T1000 (cell line): ENCODE measurements at regions not wholly inside any gene's neighbourhood (a gene's known extent, or its start where the extent isn't known, plus 50 kb on each side); places are given as distances from the start of the nearest gene placed in this dataset.
"Not testable (repeated sequence)": the region's sequence is repeated elsewhere in the genome, so short reads cannot be mapped to it uniquely, and the experiment has no call there.

ENCODE experiments used
- DNase-seq: peaks from one replicate; lab custom pipeline; 2025; ENCODE audit warnings: mixed read lengths; lab: John Stamatoyannopoulos, UW

GRCh38 chr11:42311944-42312343 lies 852.5 kb upstream of the LRRC4C start:
- no peak for DNase-seq

GRCh38 chr11:42315267-42315666 lies 855.8 kb upstream of the LRRC4C start:
- DNase-seq: no peak

- no peak for DNase-seq
Observed at GRCh38 chr11:42315846-42316245, 856.4 kb upstream of the LRRC4C start.

- no peak for DNase-seq
Observed at GRCh38 chr11:42319921-42320320, 860.5 kb upstream of the LRRC4C start.

- DNase-seq: no peak
Observed at GRCh38 chr11:42329929-42330565, 870.6 kb upstream of the LRRC4C start.

GRCh38 chr11:42337786-42338455 lies 878.5 kb upstream of the LRRC4C start:
- no peak for DNase-seq

GRCh38 chr11:42344204-42344792 lies 884.8 kb upstream of the LRRC4C start:
- no peak for DNase-seq

- DNase-seq: no peak
Observed at GRCh38 chr11:42345933-42346332, 886.5 kb upstream of the LRRC4C start.

GRCh38 chr11:42363701-42364100 lies 904.2 kb upstream of the LRRC4C start:
- DNase-seq: no peak

- DNase-seq: no peak
Observed at GRCh38 chr11:42390116-42390515, 921.7 kb upstream of the API5 start.

GRCh38 chr11:42397483-42397882 lies 914.3 kb upstream of the API5 start:
- no peak for DNase-seq

- DNase-seq: no peak
Observed at GRCh38 chr11:42407341-42407740, 904.5 kb upstream of the API5 start.

- DNase-seq: no peak
Observed at GRCh38 chr11:42410251-42410955, 901.4 kb upstream of the API5 start.

- no peak for DNase-seq
Observed at GRCh38 chr11:42412590-42412989, 899.2 kb upstream of the API5 start.

- no peak for DNase-seq
Observed at GRCh38 chr11:42417691-42418090, 894.1 kb upstream of the API5 start.

GRCh38 chr11:42422090-42422489 lies 889.7 kb upstream of the API5 start:
- DNase-seq: no peak

GRCh38 chr11:42434911-42435310 lies 876.9 kb upstream of the API5 start:
- DNase-seq: not testable (repeated sequence)

- DNase-seq: no peak
Observed at GRCh38 chr11:42444406-42444805, 867.4 kb upstream of the API5 start.

- no peak for DNase-seq
Observed at GRCh38 chr11:42462558-42463310, 849.1 kb upstream of the API5 start.

- no peak for DNase-seq
Observed at GRCh38 chr11:42465623-42466022, 846.2 kb upstream of the API5 start.

GRCh38 chr11:42473106-42473505 lies 838.7 kb upstream of the API5 start:
- DNase-seq: no peak

GRCh38 chr11:42482822-42483221 lies 829.0 kb upstream of the API5 start:
- no peak for DNase-seq
